ENCODE measurements at regions not wholly inside any gene's neighbourhood (a gene's known extent, or its start where the extent isn't known, plus 50 kb on each side); places are given as distances from the start of the nearest gene placed in this dataset.

DNA sequence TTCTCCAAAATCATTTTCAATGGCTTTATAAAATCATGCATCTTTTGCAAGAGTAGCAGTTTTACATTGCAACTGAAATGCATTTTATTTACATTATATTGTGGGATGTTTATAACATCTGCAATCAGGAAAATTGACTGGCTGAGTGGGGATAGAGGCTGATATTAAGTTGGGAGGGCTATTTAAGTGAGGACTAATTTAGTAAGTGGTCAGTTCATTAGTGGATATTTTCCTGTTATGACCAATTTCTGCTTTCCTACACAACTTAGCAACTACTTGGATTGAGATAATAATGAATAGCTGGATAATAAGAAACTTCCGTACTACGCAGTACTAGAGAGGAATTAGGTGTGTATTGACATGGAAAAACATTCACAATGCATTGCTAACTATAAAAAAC is 92.9 kb upstream of the SSBP2 start:
- TF ChIP-seq, protein P1, sequence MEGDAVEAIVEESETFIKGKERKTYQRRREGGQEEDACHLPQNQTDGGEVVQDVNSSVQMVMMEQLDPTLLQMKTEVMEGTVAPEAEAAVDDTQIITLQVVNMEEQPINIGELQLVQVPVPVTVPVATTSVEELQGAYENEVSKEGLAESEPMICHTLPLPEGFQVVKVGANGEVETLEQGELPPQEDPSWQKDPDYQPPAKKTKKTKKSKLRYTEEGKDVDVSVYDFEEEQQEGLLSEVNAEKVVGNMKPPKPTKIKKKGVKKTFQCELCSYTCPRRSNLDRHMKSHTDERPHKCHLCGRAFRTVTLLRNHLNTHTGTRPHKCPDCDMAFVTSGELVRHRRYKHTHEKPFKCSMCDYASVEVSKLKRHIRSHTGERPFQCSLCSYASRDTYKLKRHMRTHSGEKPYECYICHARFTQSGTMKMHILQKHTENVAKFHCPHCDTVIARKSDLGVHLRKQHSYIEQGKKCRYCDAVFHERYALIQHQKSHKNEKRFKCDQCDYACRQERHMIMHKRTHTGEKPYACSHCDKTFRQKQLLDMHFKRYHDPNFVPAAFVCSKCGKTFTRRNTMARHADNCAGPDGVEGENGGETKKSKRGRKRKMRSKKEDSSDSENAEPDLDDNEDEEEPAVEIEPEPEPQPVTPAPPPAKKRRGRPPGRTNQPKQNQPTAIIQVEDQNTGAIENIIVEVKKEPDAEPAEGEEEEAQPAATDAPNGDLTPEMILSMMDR (conservative IDR thresholded peaks at IDR 0.05; ENCODE audit: low read length), result no peak
- no peak for TF ChIP-seq EZH2phosphoT487 (IDR thresholded peaks at IDR 0.05; ENCODE audit: borderline replicate concordance, low read depth, low read length)
